ENCODE measurements at regions not wholly inside any gene's neighbourhood (a gene's known extent, or its start where the extent isn't known, plus 50 kb on each side); places are given as distances from the start of the nearest gene placed in this dataset.
A peak's percentile ranks its signal among the peaks of the same experiment; 100 is the strongest.
"Not testable (repeated sequence)": the region's sequence is repeated elsewhere in the genome, so short reads cannot be mapped to it uniquely, and the experiment has no call there.

GRCh38 chr6:27836141-27836782, 75.9 kb downstream of the OR2B2 start:
- H3K4me1 ChIP-seq (ENCODE audit: insufficient read depth, low read length): peaks cover 15% of the 10 kb centered on the region
- peaks cover 6% of the 10 kb centered on the region for H3K36me3 ChIP-seq (ENCODE audit: insufficient read depth, low read length)
- peak overlapping the region; percentile 94 for H3K4me2 ChIP-seq (ENCODE audit: insufficient read depth, low read length)
- TF ChIP-seq CTCF (IDR thresholded peaks at IDR 0.05; ENCODE audit: extremely low read depth, low read depth, low read length): no peak
- H3K27ac ChIP-seq (ENCODE audit: low read depth, low read length): peak overlapping the region; percentile 100
- H3K9me3 ChIP-seq (ENCODE audit: low read depth, low read length): no peaks in the 10 kb centered on the region
- peak overlapping the region; percentile 83 for H3K4me3 ChIP-seq (ENCODE audit: insufficient read depth, low read length)
- H3K27me3 ChIP-seq (ENCODE audit: insufficient read depth, low read length): no peaks in the 10 kb centered on the region
- no peaks in the 10 kb centered on the region for H4K20me1 ChIP-seq (ENCODE audit: insufficient read depth, low read length)
- H3K79me2 ChIP-seq (ENCODE audit: insufficient read depth, low read length): peaks cover 28% of the 10 kb centered on the region
- peak; percentile 22 for DNase-seq (ENCODE audit: insufficient read length, low spot score, missing footprints)
- no peak overlapping the region for H2AFZ ChIP-seq (ENCODE audit: low read length)

GRCh38 chr6:27834879-27835549, 77.2 kb downstream of the OR2B2 start:
- no peaks in the 10 kb centered on the region for H4K20me1 ChIP-seq (ENCODE audit: insufficient read depth, low read length)
- no peak overlapping the region for H2AFZ ChIP-seq (ENCODE audit: low read length)
- no peak overlapping the region for H3K27ac ChIP-seq (ENCODE audit: low read depth, low read length)
- peaks cover 28% of the 10 kb centered on the region for H3K79me2 ChIP-seq (ENCODE audit: insufficient read depth, low read length)
- DNase-seq (ENCODE audit: insufficient read length, low spot score, missing footprints): no peak
- peaks cover 20% of the 10 kb centered on the region for H3K4me1 ChIP-seq (ENCODE audit: insufficient read depth, low read length)
- TF ChIP-seq CTCF (IDR thresholded peaks at IDR 0.05; ENCODE audit: extremely low read depth, low read depth, low read length): no peak
- H3K4me3 ChIP-seq (ENCODE audit: insufficient read depth, low read length): no peak overlapping the region
- no peaks in the 10 kb centered on the region for H3K9me3 ChIP-seq (ENCODE audit: low read depth, low read length)
- no peak overlapping the region for H3K4me2 ChIP-seq (ENCODE audit: insufficient read depth, low read length)
- peaks cover 6% of the 10 kb centered on the region for H3K36me3 ChIP-seq (ENCODE audit: insufficient read depth, low read length)
- H3K27me3 ChIP-seq (ENCODE audit: insufficient read depth, low read length): no peaks in the 10 kb centered on the region

GRCh38 chr6:27834384-27834783, 77.8 kb downstream of the OR2B2 start:
- no peak overlapping the region for H3K4me3 ChIP-seq (ENCODE audit: insufficient read depth, low read length)
- no peaks in the 10 kb centered on the region for H3K27me3 ChIP-seq (ENCODE audit: insufficient read depth, low read length)
- TF ChIP-seq CTCF (IDR thresholded peaks at IDR 0.05; ENCODE audit: extremely low read depth, low read depth, low read length): no peak
- peaks cover 22% of the 10 kb centered on the region for H3K4me1 ChIP-seq (ENCODE audit: insufficient read depth, low read length)
- no peaks in the 10 kb centered on the region for H3K9me3 ChIP-seq (ENCODE audit: low read depth, low read length)
- no peaks in the 10 kb centered on the region for H4K20me1 ChIP-seq (ENCODE audit: insufficient read depth, low read length)
- no peak overlapping the region for H3K27ac ChIP-seq (ENCODE audit: low read depth, low read length)
- no peak overlapping the region for H2AFZ ChIP-seq (ENCODE audit: low read length)
- H3K4me2 ChIP-seq (ENCODE audit: insufficient read depth, low read length): no peak overlapping the region
- DNase-seq (ENCODE audit: insufficient read length, low spot score, missing footprints): no peak
- H3K36me3 ChIP-seq (ENCODE audit: insufficient read depth, low read length): peaks cover 6% of the 10 kb centered on the region
- peaks cover 28% of the 10 kb centered on the region for H3K79me2 ChIP-seq (ENCODE audit: insufficient read depth, low read length)

GRCh38 chr6:27831434-27832081, 80.6 kb downstream of the OR2B2 start:
- not testable (repeated sequence) for H4K20me1 ChIP-seq (ENCODE audit: insufficient read depth, low read length); H3K36me3 ChIP-seq (ENCODE audit: insufficient read depth, low read length); H3K27me3 ChIP-seq (ENCODE audit: insufficient read depth, low read length); H3K9me3 ChIP-seq (ENCODE audit: low read depth, low read length)
- Histone ChIP-seq H3K4me1 (ENCODE audit: insufficient read depth, low read length) (peaks cover 16% of the 10 kb centered on the region), H3K27ac (ENCODE audit: low read depth, low read length) (peak overlapping the region; percentile 18), H3K79me2 (ENCODE audit: insufficient read depth, low read length) (peaks cover 16% of the 10 kb centered on the region), H3K4me3 (ENCODE audit: insufficient read depth, low read length) (peak overlapping the region; percentile 69), H3K4me2 (ENCODE audit: insufficient read depth, low read length) (peak overlapping the region; percentile 71), H2AFZ (ENCODE audit: low read length) (peak overlapping the region; percentile 52)
- peak; percentile 15 for DNase-seq (ENCODE audit: insufficient read length, low spot score, missing footprints)

DNA sequence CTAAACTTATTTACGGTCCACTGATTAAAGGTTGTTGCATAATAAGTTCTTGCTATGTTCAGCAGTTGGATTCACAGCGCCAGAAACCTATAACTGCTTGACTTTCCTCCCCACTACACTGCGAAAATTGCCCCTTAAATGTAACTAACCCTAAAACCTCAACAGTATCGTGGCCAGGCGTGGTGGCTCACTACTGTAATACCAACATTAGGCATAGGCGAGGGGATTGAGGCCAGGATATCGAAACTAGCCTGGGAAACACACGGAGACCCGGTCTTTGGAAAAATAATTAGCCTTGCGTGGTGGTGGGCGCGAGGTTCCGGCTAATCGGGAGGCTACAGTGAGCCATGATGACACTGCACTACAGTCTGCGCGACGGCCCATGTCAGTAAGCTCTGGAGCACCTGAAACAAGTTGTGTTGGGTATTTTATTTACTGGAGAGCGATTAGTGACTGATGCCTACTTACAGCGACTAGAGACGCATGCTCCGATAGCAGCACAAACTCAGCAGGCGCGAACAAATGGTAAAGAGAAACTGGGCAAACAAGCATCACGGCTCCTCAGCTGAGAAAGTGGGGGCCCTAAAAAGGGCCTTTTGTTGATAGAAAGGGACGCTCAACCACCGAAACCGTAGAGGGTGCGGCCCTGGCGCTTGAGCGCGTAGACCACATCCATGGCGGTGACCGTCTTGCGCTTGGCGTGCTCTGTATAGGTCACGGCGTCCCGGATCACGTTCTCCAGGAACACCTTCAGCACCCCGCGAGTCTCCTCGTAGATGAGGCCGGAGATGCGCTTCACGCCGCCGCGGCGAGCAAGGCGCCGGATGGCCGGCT, 81.4 kb downstream of the OR2B2 start:
- H3K36me3 ChIP-seq (ENCODE audit: insufficient read depth, low read length); H3K9me3 ChIP-seq (ENCODE audit: low read depth, low read length); H4K20me1 ChIP-seq (ENCODE audit: insufficient read depth, low read length); H3K27me3 ChIP-seq (ENCODE audit: insufficient read depth, low read length); H3K79me2 ChIP-seq (ENCODE audit: insufficient read depth, low read length): not testable (repeated sequence)
- H3K4me1 ChIP-seq (ENCODE audit: insufficient read depth, low read length): peaks cover 10% of the 10 kb centered on the region
- peak overlapping the region; percentile 67 for H2AFZ ChIP-seq (ENCODE audit: low read length)
- DNase-seq (ENCODE audit: insufficient read length, low spot score, missing footprints): peak; percentile 89
- peak overlapping the region; percentile 69 for H3K4me3 ChIP-seq (ENCODE audit: insufficient read depth, low read length)
- peak overlapping the region; percentile 57 for H3K27ac ChIP-seq (ENCODE audit: low read depth, low read length)
- H3K4me2 ChIP-seq (ENCODE audit: insufficient read depth, low read length): peak overlapping the region; percentile 84

Measured in osteoblast (primary cell).